Tibial nerve (tissue), 3 donors: ENCODE measurements at regions not wholly inside any gene's neighbourhood (a gene's known extent, or its start where the extent isn't known, plus 50 kb on each side); places are given as distances from the start of the nearest gene placed in this dataset.

ENCODE experiments used
- POLR2A ChIP-seq, 2 donors: fragments of 450-650 bp; IDR thresholded peaks; one replicate each; pipeline ENCODE4 v1.6.1; 2017; ENCODE audit warnings: antibody characterized with exemption in 2 of 2, mild to moderate bottlenecking in 2 of 2, moderate library complexity in 2 of 2
- TF ChIP-seq, protein P1 (sequence below), 5 experiments: fragments of 200-600 bp in 3 of 5; fragments of 450-650 bp in 2 of 5; sonication (generic) in 3 of 5; IDR thresholded peaks; one replicate each; pipeline ENCODE4 v1.5.1; 2016 to 2019; ENCODE audit warnings: antibody characterized with exemption in 5 of 5, mild to moderate bottlenecking in 3 of 5, moderate library complexity in 2 of 5

DNA sequence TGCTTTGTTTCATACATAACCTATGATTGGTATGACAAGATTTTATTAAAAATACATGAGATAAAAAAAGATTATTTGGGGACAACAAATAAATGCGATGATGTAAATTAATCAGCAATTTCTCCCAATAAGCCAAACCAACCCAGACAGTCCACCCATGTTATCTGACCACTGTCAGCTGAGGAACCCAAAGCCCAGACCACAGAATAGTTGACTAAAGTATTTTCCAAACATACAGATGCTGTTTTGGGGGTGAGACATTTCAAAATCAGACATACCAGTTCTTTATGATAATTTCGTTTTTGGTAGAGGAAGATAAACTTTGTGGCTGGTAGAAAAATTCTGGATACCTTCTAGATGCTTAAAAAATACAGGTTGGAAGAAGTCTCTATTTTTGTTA is 650.8 kb upstream of the FAM241A start:
- TF ChIP-seq POLR2A (IDR thresholded peaks at IDR 0.05), result no peak
- TF ChIP-seq, protein P1, sequence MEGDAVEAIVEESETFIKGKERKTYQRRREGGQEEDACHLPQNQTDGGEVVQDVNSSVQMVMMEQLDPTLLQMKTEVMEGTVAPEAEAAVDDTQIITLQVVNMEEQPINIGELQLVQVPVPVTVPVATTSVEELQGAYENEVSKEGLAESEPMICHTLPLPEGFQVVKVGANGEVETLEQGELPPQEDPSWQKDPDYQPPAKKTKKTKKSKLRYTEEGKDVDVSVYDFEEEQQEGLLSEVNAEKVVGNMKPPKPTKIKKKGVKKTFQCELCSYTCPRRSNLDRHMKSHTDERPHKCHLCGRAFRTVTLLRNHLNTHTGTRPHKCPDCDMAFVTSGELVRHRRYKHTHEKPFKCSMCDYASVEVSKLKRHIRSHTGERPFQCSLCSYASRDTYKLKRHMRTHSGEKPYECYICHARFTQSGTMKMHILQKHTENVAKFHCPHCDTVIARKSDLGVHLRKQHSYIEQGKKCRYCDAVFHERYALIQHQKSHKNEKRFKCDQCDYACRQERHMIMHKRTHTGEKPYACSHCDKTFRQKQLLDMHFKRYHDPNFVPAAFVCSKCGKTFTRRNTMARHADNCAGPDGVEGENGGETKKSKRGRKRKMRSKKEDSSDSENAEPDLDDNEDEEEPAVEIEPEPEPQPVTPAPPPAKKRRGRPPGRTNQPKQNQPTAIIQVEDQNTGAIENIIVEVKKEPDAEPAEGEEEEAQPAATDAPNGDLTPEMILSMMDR (IDR thresholded peaks at IDR 0.05), result no peak
